ENCODE measurements at regions not wholly inside any gene's neighbourhood (a gene's known extent, or its start where the extent isn't known, plus 50 kb on each side); places are given as distances from the start of the nearest gene placed in this dataset.

GRCh38 chr5:123746683-123747360, 234.8 kb downstream of the CSNK1G3 start:
- DNase-seq (ENCODE audit: low read depth, low spot score): peak; percentile 16
- CTCF ChIA-PET: interaction anchor here (0.7 to 1.7 kb wide), 3 partner anchors 9 to 26 kb away, joined by 3 to 11 read pairs (median 4); no protein-coding TSS in a partner anchor
- H3K9me3 ChIP-seq (replicated peaks; ENCODE audit: control insufficient read depth, insufficient read depth, low read length): no peaks in the 10 kb centered on the region
- no peak overlapping the region for H3K4me2 ChIP-seq (ENCODE audit: insufficient read depth, low read length)
- no peak overlapping the region for H2AFZ ChIP-seq (ENCODE audit: low read depth, low read length)
- intact Hi-C loops (cut with micrococcal nuclease) (loop anchor here (1.0 kb wide), 1 partner anchor 16 kb away; no protein-coding TSS in a partner anchor), dilution Hi-C loops (cut with MboI; ENCODE audit: extremely low pct_ligation_motif_present, low sequenced_read_pairs) (no loop called here)
- H4K20me1 ChIP-seq (replicated peaks; ENCODE audit: control insufficient read depth, extremely low read depth, insufficient read depth, low read length): no peaks in the 10 kb centered on the region
- no peak overlapping the region for H3K4me3 ChIP-seq (replicated peaks in 1 of 3; ENCODE audit: insufficient read depth in 1 of 3, low read depth in 1 of 3, low read length in 3 of 3)
- H3K27me3 ChIP-seq (ENCODE audit: control insufficient read depth in 2 of 2, insufficient read depth in 2 of 2, low read length in 2 of 2): no peaks in the 10 kb centered on the region
- H3K9ac ChIP-seq (replicated peaks; ENCODE audit: extremely low read depth, insufficient read depth, low read length): no peak overlapping the region
- no peak for FAIRE-seq
- no peak overlapping the region for H3K27ac ChIP-seq (ENCODE audit: insufficient read depth, low read depth, low read length)
- H3K9me1 ChIP-seq (replicated peaks; ENCODE audit: control insufficient read depth, extremely low read depth, insufficient read depth, low read length): no peaks in the 10 kb centered on the region
- POLR2A ChIA-PET: no interaction called here
- no TSS peak for BruUV-seq (replicated peaks)
- H3K36me3 ChIP-seq (ENCODE audit: control insufficient read depth in 2 of 2, extremely low read depth in 1 of 2, insufficient read depth in 2 of 2, low read length in 2 of 2): no peaks in the 10 kb centered on the region
- TF ChIP-seq MAX (IDR thresholded peaks at IDR 0.05; ENCODE audit: insufficient read depth, insufficient read length) (no peak), POLR2A (IDR thresholded peaks at IDR 0.05; ENCODE audit: low read depth, low read length) (no peak), MYC (IDR thresholded peaks at IDR 0.05; ENCODE audit: low read depth, low read length) (no peak)
- H3K4me1 ChIP-seq (ENCODE audit: control insufficient read depth, extremely low read depth, insufficient read depth, low read length): no peaks in the 10 kb centered on the region
- no peaks in the 10 kb centered on the region for H3K79me2 ChIP-seq (ENCODE audit: control insufficient read depth, insufficient read depth, low read length)

DNA sequence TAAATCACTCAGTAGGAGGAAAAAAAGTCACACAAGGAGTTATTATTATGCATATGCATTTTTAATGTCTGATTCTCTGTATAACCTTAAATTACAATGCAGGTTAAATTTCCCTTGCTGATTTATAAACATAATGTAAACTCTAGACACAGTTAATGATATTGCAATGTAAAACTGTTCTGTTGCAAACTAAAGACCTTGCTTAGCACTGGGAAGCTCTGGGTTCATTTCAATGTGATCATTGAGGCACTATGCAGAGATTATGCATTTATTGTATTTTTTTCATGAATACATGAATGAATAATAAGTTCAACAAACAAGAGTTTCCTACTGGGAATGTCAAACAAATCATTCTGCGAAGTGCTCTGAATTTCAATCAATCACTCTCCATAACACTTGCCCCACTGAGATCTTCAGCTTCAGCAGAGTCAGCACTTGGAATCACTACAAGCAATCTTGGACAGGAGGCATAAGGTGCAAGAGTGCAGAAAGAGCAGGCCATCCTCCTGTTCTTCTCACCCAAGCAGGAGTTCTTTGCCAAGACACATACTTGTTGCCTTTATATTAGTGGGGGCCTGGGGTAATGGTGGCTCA, 232.1 kb downstream of the CSNK1G3 start:
- Histone ChIP-seq H4K20me1 (replicated peaks; ENCODE audit: control insufficient read depth, extremely low read depth, insufficient read depth, low read length) (no peaks in the 10 kb centered on the region), H3K79me2 (ENCODE audit: control insufficient read depth, insufficient read depth, low read length) (no peaks in the 10 kb centered on the region), H3K9me3 (replicated peaks; ENCODE audit: control insufficient read depth, insufficient read depth, low read length) (no peaks in the 10 kb centered on the region), H3K4me3 (replicated peaks in 1 of 3; ENCODE audit: insufficient read depth in 1 of 3, low read depth in 1 of 3, low read length in 3 of 3) (no peak overlapping the region), H3K36me3 (ENCODE audit: control insufficient read depth in 2 of 2, extremely low read depth in 1 of 2, insufficient read depth in 2 of 2, low read length in 2 of 2) (no peaks in the 10 kb centered on the region), H3K27me3 (ENCODE audit: control insufficient read depth in 2 of 2, insufficient read depth in 2 of 2, low read length in 2 of 2) (no peaks in the 10 kb centered on the region), H3K4me1 (ENCODE audit: control insufficient read depth, extremely low read depth, insufficient read depth, low read length) (no peaks in the 10 kb centered on the region), H3K27ac (ENCODE audit: insufficient read depth, low read depth, low read length) (no peak overlapping the region), H2AFZ (ENCODE audit: low read depth, low read length) (no peak overlapping the region), H3K9ac (replicated peaks; ENCODE audit: extremely low read depth, insufficient read depth, low read length) (no peak overlapping the region), H3K4me2 (ENCODE audit: insufficient read depth, low read length) (no peak overlapping the region), H3K9me1 (replicated peaks; ENCODE audit: control insufficient read depth, extremely low read depth, insufficient read depth, low read length) (no peaks in the 10 kb centered on the region)
- FAIRE-seq (no peak), DNase-seq (ENCODE audit: low read depth, low spot score) (no peak)
- intact Hi-C loops (cut with micrococcal nuclease): no loop called here
- dilution Hi-C loops (cut with MboI; ENCODE audit: extremely low pct_ligation_motif_present, low sequenced_read_pairs): no loop called here
- POLR2A ChIA-PET: no interaction called here
- BruUV-seq (replicated peaks): no TSS peak
- CTCF ChIA-PET: no interaction called here
- TF ChIP-seq EZH2 (IDR thresholded peaks at IDR 0.05; ENCODE audit: borderline replicate concordance, low read depth, low read length, severe bottlenecking): no peak
- no peak for TF ChIP-seq MYC (IDR thresholded peaks at IDR 0.05; ENCODE audit: low read depth, low read length)
- TF ChIP-seq GATA2 (IDR thresholded peaks at IDR 0.05; ENCODE audit: insufficient read depth, insufficient read length, low read depth, low read length): no peak
- TF ChIP-seq JUN (IDR thresholded peaks at IDR 0.05; ENCODE audit: borderline replicate concordance, insufficient read depth, insufficient read length, low read depth): no peak
- TF ChIP-seq MAX (IDR thresholded peaks at IDR 0.05; ENCODE audit: insufficient read depth, insufficient read length): no peak
- TF ChIP-seq POLR2A (IDR thresholded peaks at IDR 0.05; ENCODE audit: low read depth, low read length): no peak
- TF ChIP-seq POLR2AphosphoS5 (IDR thresholded peaks at IDR 0.05; ENCODE audit: insufficient read depth, low read depth, low read length): no peak
- TF ChIP-seq CTCF (IDR thresholded peaks at IDR 0.05; ENCODE audit: extremely low read depth in 1 of 2, insufficient read depth in 1 of 2, low read depth in 1 of 2, low read length in 2 of 2): no peak
- no peak for TF ChIP-seq FOS (IDR thresholded peaks at IDR 0.05; ENCODE audit: borderline replicate concordance, insufficient read depth, low read length)

Measured in endothelial cell of umbilical vein (primary cell).